GM12878 (cell line): ENCODE measurements at regions not wholly inside any gene's neighbourhood (a gene's known extent, or its start where the extent isn't known, plus 50 kb on each side); places are given as distances from the start of the nearest gene placed in this dataset.

ENCODE experiments used
- ATAC-seq: fragments of 200-7000 bp; cut with Tn5 transposase; 3 replicates; pipeline ENCODE4 v1.9.1; 2020; ENCODE audit warnings: mild to moderate bottlenecking, moderate library complexity
- BruUV-seq: library from RNA; stranded (reverse); fragments of 400-500 nt; replicated peaks from 2 replicates; lab custom pipeline; 2021; lab: Mats Ljungman, UMichigan
- CTCF ChIA-PET: fragments of 300-600 bp; sonication (Branson Sonifier 250); formaldehyde crosslinking; extraction: SDS; loops from one replicate; lab custom pipeline; 2021; ENCODE audit warnings: inconsistent platforms; lab: Yijun Ruan, JAX
- POLR2A ChIA-PET: fragments of 350-600 bp; formaldehyde crosslinking; extraction: SDS; loops from one replicate; lab custom pipeline; 2021; ENCODE audit warnings: inconsistent platforms; lab: Charles Lee
- RAD21 ChIA-PET: fragments of 300-600 bp; sonication (Branson Sonifier 250); formaldehyde crosslinking; loops from one replicate; lab custom pipeline; 2023; ENCODE audit warnings: antibody characterized with exemption; ENCODE audit not compliant: unreplicated experiment; lab: Charles Lee
- SMC1A ChIA-PET: fragments of 300-600 bp; sonication (Branson Sonifier 250); formaldehyde crosslinking; loops from one replicate; lab custom pipeline; 2023; ENCODE audit not compliant: unreplicated experiment, uncharacterized antibody; lab: Charles Lee
- DNase-seq: peaks from one replicate; pipeline ENCODE4 v3.0.0-alpha.2; 2011; ENCODE audit warnings: low read depth, low spot score
- FAIRE-seq: peaks from 3 replicates; lab custom pipeline; 2011; peaks lifted over from hg19 to GRCh38; lab: Jason Lieb, UNC
- H2AFZ ChIP-seq: 2 replicates; pipeline ENCODE4 v1.6.0; 2011; ENCODE audit warnings: low read depth, low read length, control low read depth; ENCODE audit not compliant: control insufficient read depth
- H3K27ac ChIP-seq: 2 replicates; pipeline ENCODE4 v1.5.1; 2011; ENCODE audit warnings: control low read depth; ENCODE audit not compliant: control insufficient read depth, insufficient read depth
- H3K27me3 ChIP-seq, 2 experiments: replicated peaks in 1 of 2; 2 replicates each; pipeline versions ENCODE4 v1.6.0 to v1.6.1; 2011; ENCODE audit warnings: low read length in 1 of 2; ENCODE audit not compliant: control insufficient read depth in 2 of 2, insufficient read depth in 2 of 2
- H3K36me3 ChIP-seq, 2 experiments: 2 replicates each; pipeline ENCODE4 v1.5.1; 2011; ENCODE audit warnings: low read length in 1 of 2; ENCODE audit not compliant: control insufficient read depth in 2 of 2, insufficient read depth in 2 of 2
- H3K4me1 ChIP-seq: 2 replicates; pipeline ENCODE4 v1.6.1; 2011; ENCODE audit warnings: mild to moderate bottlenecking, low read length, moderate library complexity, mixed read lengths; ENCODE audit not compliant: control insufficient read depth, insufficient read depth
- H3K4me2 ChIP-seq: 2 replicates; pipeline ENCODE4 v1.6.0; 2011; ENCODE audit warnings: control low read depth; ENCODE audit not compliant: control insufficient read depth, insufficient read depth
- H3K4me3 ChIP-seq: fragments of 200-600 bp; sonication (generic); 2 replicates; pipeline ENCODE4 v1.5.1; 2016
- H3K79me2 ChIP-seq: 2 replicates; pipeline ENCODE4 v1.6.0; 2011; ENCODE audit warnings: low read length; ENCODE audit not compliant: control insufficient read depth, insufficient read depth
- H3K9ac ChIP-seq: 2 replicates; pipeline ENCODE4 v1.8.0; 2011; ENCODE audit warnings: low read length, control low read depth, mixed read lengths; ENCODE audit not compliant: control insufficient read depth, insufficient read depth
- H3K9me3 ChIP-seq: replicated peaks from 3 replicates; pipeline ENCODE4 v1.5.1; 2011; ENCODE audit warnings: mild to moderate bottlenecking, low read length; ENCODE audit not compliant: control insufficient read depth, insufficient read depth
- H4K20me1 ChIP-seq: 2 replicates; pipeline ENCODE4 v1.6.0; 2011; ENCODE audit not compliant: control insufficient read depth, insufficient read depth
- CEBPB ChIP-seq, 2 experiments: fragments of 150-350 bp in 1 of 2; IDR thresholded peaks; 2 replicates each; pipeline ENCODE4 v1.6.1; 2012 to 2014; ENCODE audit warnings: low read depth in 2 of 2, low read length in 2 of 2, borderline replicate concordance in 1 of 2, inconsistent platforms in 1 of 2
- CHD4 ChIP-seq: fragments of 200-600 bp; sonication (generic); IDR thresholded peaks from 2 replicates; pipeline ENCODE4 v1.6.1; 2016; ENCODE audit warnings: mild to moderate bottlenecking
- ELK1 ChIP-seq: IDR thresholded peaks from 2 replicates; pipeline ENCODE4 v1.6.1; 2012; ENCODE audit warnings: low read depth, low read length, improper control_type of control experiment
- FOS ChIP-seq: IDR thresholded peaks from 3 replicates; pipeline ENCODE4 v1.6.1; 2011; ENCODE audit warnings: borderline replicate concordance; ENCODE audit not compliant: insufficient read length; ENCODE audit errors: extremely low read depth
- NFXL1 ChIP-seq: fragments of 450-650 bp; IDR thresholded peaks from 2 replicates; pipeline ENCODE4 v1.6.1; 2017; ENCODE audit warnings: antibody characterized with exemption, mild to moderate bottlenecking, borderline replicate concordance
- POLR2AphosphoS5 ChIP-seq: IDR thresholded peaks from 2 replicates; pipeline ENCODE4 v1.6.1; 2011; ENCODE audit warnings: mild to moderate bottlenecking, low read length, inconsistent platforms
- STAT1 ChIP-seq: fragments of 450-650 bp; conservative IDR thresholded peaks from 2 replicates; pipeline ENCODE4 v1.6.1; 2014; ENCODE audit warnings: antibody characterized with exemption, mild to moderate bottlenecking
- SUPT20H ChIP-seq: IDR thresholded peaks from 2 replicates; pipeline ENCODE4 v1.6.1; 2011; ENCODE audit warnings: low read depth, mild to moderate bottlenecking, low read length, moderate library complexity, borderline replicate concordance; ENCODE audit not compliant: control insufficient read depth
- WGBS: methylation state at CpG from one replicate; pipeline ENCODE4 v1.1.6; 2016; ENCODE audit warnings: low lambda C conversion rate; ENCODE audit not compliant: insufficient replicate concordance, insufficient coverage; ENCODE audit errors: missing lambda C conversion rate; 5-methylcytosine and 5-hydroxymethylcytosine counted together
- in situ Hi-C: fragments of 300-500 bp; cut with MboI; formaldehyde crosslinking; loops from 9 replicates; pipeline ENCODE4 v1.14.3; 2018; ENCODE audit warnings: mixed read lengths
- intact Hi-C: fragments of 100-400 bp; cut with micrococcal nuclease; formaldehyde crosslinking; loops from one replicate; pipeline ENCODE4 v1.14.2; 2022; ENCODE audit not compliant: unreplicated experiment

GRCh38 chr3:178370387-178370786, 165.8 kb upstream of the KCNMB2 start:
- H4K20me1 ChIP-seq, result no peaks in the 10 kb centered on the region
- FAIRE-seq (no peak), DNase-seq (no peak), ATAC-seq (no peak)
- in situ Hi-C loops, result no loop called here
- intact Hi-C loops, result no loop called here
- ChIA-PET RAD21 (no interaction called here), POLR2A (no interaction called here), CTCF (no interaction called here), SMC1A (interaction anchor here (1.7 kb wide), 1 partner anchor 15 kb away, joined by 3 read pairs; no protein-coding TSS in a partner anchor)
- no peaks in the 10 kb centered on the region for H3K4me1 ChIP-seq
- H3K9ac ChIP-seq, result no peak overlapping the region
- no peaks in the 10 kb centered on the region for H3K9me3 ChIP-seq
- H3K4me3 ChIP-seq, result no peak overlapping the region
- no peak for TF ChIP-seq NFXL1
- no peak for TF ChIP-seq STAT1
- TF ChIP-seq FOS, result no peak
- TF ChIP-seq ELK1, result no peak
- no peak for TF ChIP-seq POLR2AphosphoS5
- TF ChIP-seq CHD4, result no peak
- TF ChIP-seq SUPT20H, result no peak
- TF ChIP-seq CEBPB (IDR thresholded peaks at IDR 0.05; ENCODE audit: borderline replicate concordance in 1 of 2, low read depth in 2 of 2, low read length in 2 of 2), result no peak
- H3K4me2 ChIP-seq, result no peak overlapping the region
- no peak overlapping the region for H2AFZ ChIP-seq
- H3K79me2 ChIP-seq, result no peaks in the 10 kb centered on the region
- H3K36me3 ChIP-seq, result no peaks in the 10 kb centered on the region
- H3K27me3 ChIP-seq, result no peaks in the 10 kb centered on the region; a peak in 1 of 4 replicates
- 9% methylated on average over 5 of the region's 5 CpGs for WGBS
- no peak overlapping the region for H3K27ac ChIP-seq
- BruUV-seq, result no TSS peak
